MV-4-11 (cell line): ENCODE measurements at regions not wholly inside any gene's neighbourhood (a gene's known extent, or its start where the extent isn't known, plus 50 kb on each side); places are given as distances from the start of the nearest gene placed in this dataset.

ENCODE experiments used
- DNase-seq: peaks from one replicate; lab custom pipeline; 2025; lab: John Stamatoyannopoulos, UW

- no peak for DNase-seq
Measured at GRCh38 chr11:29306527-29306926, 710.3 kb downstream of the KCNA4 start.

GRCh38 chr11:29305456-29306232 lies 711.2 kb downstream of the KCNA4 start:
- DNase-seq: peak; percentile 51

- DNase-seq: no peak
Measured at GRCh38 chr11:29300420-29300819, 716.4 kb downstream of the KCNA4 start.

- no peak for DNase-seq
Measured at GRCh38 chr11:29296680-29297079, 720.1 kb downstream of the KCNA4 start.

GRCh38 chr11:29293825-29294224 lies 723.0 kb downstream of the KCNA4 start:
- peak; percentile 53 for DNase-seq

- DNase-seq: peak; percentile 10
Measured at GRCh38 chr11:29282088-29282487, 734.7 kb downstream of the KCNA4 start.

- DNase-seq: no peak
Measured at GRCh38 chr11:29281271-29281777, 735.5 kb downstream of the KCNA4 start.

GRCh38 chr11:29280452-29280851 lies 736.4 kb downstream of the KCNA4 start:
- DNase-seq: no peak

- no peak for DNase-seq
Measured at GRCh38 chr11:29279716-29280115, 737.1 kb downstream of the KCNA4 start.

GRCh38 chr11:29272019-29272654 lies 744.7 kb downstream of the KCNA4 start:
- no peak for DNase-seq

GRCh38 chr11:29271616-29272015 lies 745.2 kb downstream of the KCNA4 start:
- no peak for DNase-seq

GRCh38 chr11:29268733-29269132 lies 748.1 kb downstream of the KCNA4 start:
- DNase-seq: no peak

GRCh38 chr11:29265792-29266191 lies 751.0 kb downstream of the KCNA4 start:
- DNase-seq: no peak

- DNase-seq: no peak
Measured at GRCh38 chr11:29265381-29265780, 751.4 kb downstream of the KCNA4 start.

GRCh38 chr11:29263971-29264682 lies 752.7 kb downstream of the KCNA4 start:
- DNase-seq: no peak

- DNase-seq: no peak
Measured at GRCh38 chr11:29261831-29262230, 755.0 kb downstream of the KCNA4 start.

- no peak for DNase-seq
Measured at GRCh38 chr11:29260939-29261705, 755.7 kb downstream of the KCNA4 start.

GRCh38 chr11:29258411-29258810 lies 758.4 kb downstream of the KCNA4 start:
- no peak for DNase-seq

- no peak for DNase-seq
Measured at GRCh38 chr11:29256580-29256979, 760.2 kb downstream of the KCNA4 start.

GRCh38 chr11:29255401-29255800 lies 761.4 kb downstream of the KCNA4 start:
- no peak for DNase-seq

GRCh38 chr11:29251738-29252137 lies 765.1 kb downstream of the KCNA4 start:
- DNase-seq: peak; percentile 94

GRCh38 chr11:29249713-29250112 lies 767.1 kb downstream of the KCNA4 start:
- no peak for DNase-seq
